CD4-positive, alpha-beta memory T cell (primary cell): ENCODE measurements at regions not wholly inside any gene's neighbourhood (a gene's known extent, or its start where the extent isn't known, plus 50 kb on each side); places are given as distances from the start of the nearest gene placed in this dataset.

Source experiments
- CTCF ChIA-PET: fragments of 350-600 bp; sonication (Branson Sonifier 250); formaldehyde crosslinking; loops from one replicate; lab custom pipeline; 2021; ENCODE audit warnings: inconsistent platforms; ENCODE audit not compliant: partially characterized antibody; lab: Charles Lee
- POLR2A ChIA-PET: fragments of 350-600 bp; sonication (Branson Sonifier 250); formaldehyde crosslinking; loops from one replicate; lab custom pipeline; 2021; ENCODE audit not compliant: partially characterized antibody; lab: Charles Lee
- DNase-seq, 5 donors: peaks; one replicate each; pipeline versions ENCODE4 v3.0.0 to v3.0.0-alpha.2; 2020 to 2022; ENCODE audit warnings: mixed read lengths in 1 of 5
- H3K27ac ChIP-seq: one replicate; pipeline ENCODE4 v1.7.0; 2013; ENCODE audit warnings: low read depth, low read length
- H3K27me3 ChIP-seq: 2 replicates; pipeline ENCODE4 v1.7.0; 2013; ENCODE audit warnings: mild to moderate bottlenecking, low read length, moderate library complexity; ENCODE audit not compliant: insufficient read depth
- H3K36me3 ChIP-seq: 2 replicates; pipeline ENCODE4 v1.7.0; 2013; ENCODE audit warnings: mild to moderate bottlenecking, low read length, moderate library complexity; ENCODE audit not compliant: insufficient read depth
- H3K4me1 ChIP-seq: 2 replicates; pipeline ENCODE4 v1.7.0; 2013; ENCODE audit warnings: mild to moderate bottlenecking, low read length, moderate library complexity; ENCODE audit not compliant: insufficient read depth
- H3K4me3 ChIP-seq, 2 donors: one replicate each; pipeline ENCODE4 v1.7.0; 2013; ENCODE audit warnings: low read length in 2 of 2, mild to moderate bottlenecking in 1 of 2
- H3K9me3 ChIP-seq, 2 donors: one replicate each; pipeline ENCODE4 v1.7.0; 2013; ENCODE audit warnings: low read length in 2 of 2, control low read depth in 1 of 2; ENCODE audit not compliant: control insufficient read depth in 1 of 2
- H3K27ac Mint-ChIP-seq, 7 donors: one replicate each; pipeline ENCODE4 v1.8.0; 2020 to 2021; ENCODE audit warnings: mixed read lengths in 7 of 7, mild to moderate bottlenecking in 6 of 7, inconsistent platforms in 3 of 7, moderate library complexity in 3 of 7
- H3K27me3 Mint-ChIP-seq, 2 donors: one replicate each; pipeline ENCODE4 v1.8.0; 2020 to 2021; ENCODE audit warnings: mixed read lengths in 2 of 2
- H3K36me3 Mint-ChIP-seq, 2 donors: one replicate each; pipeline ENCODE4 v1.8.0; 2020 to 2021; ENCODE audit warnings: mixed read lengths in 2 of 2, inconsistent platforms in 1 of 2, mild to moderate bottlenecking in 1 of 2
- H3K4me1 Mint-ChIP-seq, 4 donors: one replicate each; pipeline ENCODE4 v1.8.0; 2020 to 2021; ENCODE audit warnings: mixed read lengths in 4 of 4, mild to moderate bottlenecking in 1 of 4
- H3K4me3 Mint-ChIP-seq, 8 donors: one replicate each; pipeline ENCODE4 v1.8.0; 2020 to 2021; ENCODE audit warnings: mixed read lengths in 8 of 8, mild to moderate bottlenecking in 7 of 8, moderate library complexity in 6 of 8, inconsistent platforms in 3 of 8
- H3K9me3 Mint-ChIP-seq, 8 donors: one replicate each; pipeline ENCODE4 v1.8.0; 2020 to 2021; ENCODE audit warnings: mixed read lengths in 8 of 8, mild to moderate bottlenecking in 5 of 8, inconsistent platforms in 3 of 8, moderate library complexity in 1 of 8
- intact Hi-C: fragments of 100-400 bp; cut with micrococcal nuclease; formaldehyde crosslinking; loops from one replicate; pipeline ENCODE4 v1.15.1; 2023

GRCh38 chr2:7813541-7814292, 868.1 kb upstream of the ID2 start:
- Histone ChIP-seq H3K27me3 (no peaks in the 10 kb centered on the region), H3K27ac (no peak overlapping the region), H3K36me3 (no peaks in the 10 kb centered on the region), H3K4me1 (no peaks in the 10 kb centered on the region), H3K9me3 (no peaks in the 10 kb centered on the region), H3K4me3 (no peak overlapping the region)
- DNase-seq = no peak
- peaks cover 0 to 4% (median 0%) of the 10 kb centered on the region in 8 donors for H3K9me3 Mint-ChIP-seq
- CTCF ChIA-PET = no interaction called here
- POLR2A ChIA-PET = no interaction called here
- H3K27ac Mint-ChIP-seq = no peak overlapping the region
- H3K27me3 Mint-ChIP-seq = peaks cover 0 to 5% of the 10 kb centered on the region in 2 donors
- H3K4me3 Mint-ChIP-seq = no peak overlapping the region
- H3K36me3 Mint-ChIP-seq = no peaks in the 10 kb centered on the region
- H3K4me1 Mint-ChIP-seq = peaks cover 0 to 1% (median under 1%) of the 10 kb centered on the region in 4 donors
- intact Hi-C loops = no loop called here

- no peaks in the 10 kb centered on the region for H3K9me3 ChIP-seq
- POLR2A ChIA-PET = no interaction called here
- no peaks in the 10 kb centered on the region for H3K4me1 ChIP-seq
- no peak overlapping the region for H3K4me3 ChIP-seq
- Mint-ChIP-seq H3K27ac (no peak overlapping the region), H3K36me3 (no peaks in the 10 kb centered on the region), H3K4me3 (no peak overlapping the region), H3K9me3 (peaks cover 0 to 4% (median 0%) of the 10 kb centered on the region in 8 donors), H3K27me3 (peaks cover 0 to 5% of the 10 kb centered on the region in 2 donors), H3K4me1 (no peaks in the 10 kb centered on the region)
- H3K27me3 ChIP-seq = no peaks in the 10 kb centered on the region
- no peak overlapping the region for H3K27ac ChIP-seq
- CTCF ChIA-PET = no interaction called here
- no peaks in the 10 kb centered on the region for H3K36me3 ChIP-seq
- no peak for DNase-seq
- intact Hi-C loops = no loop called here
Measured at GRCh38 chr2:7815726-7816125, 866.1 kb upstream of the ID2 start.

- no peak overlapping the region for H3K27ac Mint-ChIP-seq
- H3K4me3 ChIP-seq = no peak overlapping the region
- intact Hi-C loops = no loop called here
Measured at GRCh38 chr2:7816233-7816632, 865.6 kb upstream of the ID2 start.

GRCh38 chr2:7816944-7817343, 864.9 kb upstream of the ID2 start:
- DNase-seq = no peak
- H3K27me3 ChIP-seq = no peaks in the 10 kb centered on the region
- H3K36me3 ChIP-seq = no peaks in the 10 kb centered on the region
- POLR2A ChIA-PET = no interaction called here
- no peaks in the 10 kb centered on the region for H3K9me3 ChIP-seq
- H3K27ac ChIP-seq = no peak overlapping the region
- H3K4me1 ChIP-seq = no peaks in the 10 kb centered on the region
- intact Hi-C loops = no loop called here
- Mint-ChIP-seq H3K36me3 (no peaks in the 10 kb centered on the region), H3K4me1 (no peaks in the 10 kb centered on the region), H3K9me3 (peaks cover 0 to 4% (median 0%) of the 10 kb centered on the region in 8 donors), H3K27me3 (peaks cover 0 to 5% of the 10 kb centered on the region in 2 donors), H3K4me3 (no peak overlapping the region), H3K27ac (no peak overlapping the region)
- CTCF ChIA-PET = no interaction called here
- H3K4me3 ChIP-seq = no peak overlapping the region

More at GRCh38 chr2:7816233-7816632, 865.6 kb upstream of the ID2 start:
- no peaks in the 10 kb centered on the region for H3K36me3 Mint-ChIP-seq
- H3K27me3 ChIP-seq = no peaks in the 10 kb centered on the region
- no peaks in the 10 kb centered on the region for H3K36me3 ChIP-seq
- H3K4me3 Mint-ChIP-seq = no peak overlapping the region
- no peaks in the 10 kb centered on the region for H3K9me3 ChIP-seq
- no peak overlapping the region for H3K27ac ChIP-seq
- no peaks in the 10 kb centered on the region for H3K4me1 Mint-ChIP-seq
- ChIA-PET CTCF (no interaction called here), POLR2A (no interaction called here)
- H3K27me3 Mint-ChIP-seq = peaks cover 0 to 5% of the 10 kb centered on the region in 2 donors
- no peaks in the 10 kb centered on the region for H3K4me1 ChIP-seq
- no peak for DNase-seq
- H3K9me3 Mint-ChIP-seq = peaks cover 0 to 4% (median 0%) of the 10 kb centered on the region in 8 donors

- H3K36me3 ChIP-seq = no peaks in the 10 kb centered on the region
- H3K4me3 ChIP-seq = no peak overlapping the region
- H3K27ac ChIP-seq = no peak overlapping the region
- ChIA-PET POLR2A (no interaction called here), CTCF (no interaction called here)
- Mint-ChIP-seq H3K4me3 (no peak overlapping the region), H3K4me1 (no peaks in the 10 kb centered on the region), H3K27ac (no peak overlapping the region), H3K27me3 (peaks cover 0 to 5% of the 10 kb centered on the region in 2 donors), H3K9me3 (peaks cover 0 to 4% (median 0%) of the 10 kb centered on the region in 8 donors), H3K36me3 (no peaks in the 10 kb centered on the region)
- intact Hi-C loops = no loop called here
- DNase-seq = no peak
- no peaks in the 10 kb centered on the region for H3K4me1 ChIP-seq
- H3K27me3 ChIP-seq = no peaks in the 10 kb centered on the region
- H3K9me3 ChIP-seq = no peaks in the 10 kb centered on the region
Measured at GRCh38 chr2:7819316-7819715, 862.5 kb upstream of the ID2 start.

- Histone ChIP-seq H3K9me3 (no peaks in the 10 kb centered on the region), H3K27ac (no peak overlapping the region), H3K4me1 (no peaks in the 10 kb centered on the region), H3K4me3 (no peak overlapping the region), H3K36me3 (no peaks in the 10 kb centered on the region), H3K27me3 (no peaks in the 10 kb centered on the region)
- H3K36me3 Mint-ChIP-seq = no peaks in the 10 kb centered on the region
- ChIA-PET POLR2A (no interaction called here), CTCF (interaction anchor here (1.1 kb wide), 1 partner anchor 11 kb away, joined by 3 read pairs; no protein-coding TSS in a partner anchor)
- DNase-seq = no peak
- intact Hi-C loops = loop anchor here (10.0 kb wide), 1 partner anchor 865 kb away; the partner anchor contains the start of gene ID2
- H3K9me3 Mint-ChIP-seq = peaks cover 0 to under 1% (median 0%) of the 10 kb centered on the region in 8 donors
- H3K27me3 Mint-ChIP-seq = peaks cover 0 to 5% of the 10 kb centered on the region in 2 donors
- no peak overlapping the region for H3K4me3 Mint-ChIP-seq
- H3K27ac Mint-ChIP-seq = no peak overlapping the region
- no peaks in the 10 kb centered on the region for H3K4me1 Mint-ChIP-seq
Measured at GRCh38 chr2:7819850-7820249, 862.0 kb upstream of the ID2 start.

GRCh38 chr2:7824211-7824610, 857.6 kb upstream of the ID2 start:
- Histone ChIP-seq H3K4me3 (no peak overlapping the region), H3K27me3 (no peaks in the 10 kb centered on the region), H3K9me3 (no peaks in the 10 kb centered on the region), H3K4me1 (peaks cover 9% of the 10 kb centered on the region), H3K36me3 (no peaks in the 10 kb centered on the region), H3K27ac (no peak overlapping the region)
- peaks cover 10 to 16% (median 14%) of the 10 kb centered on the region in 4 donors for H3K4me1 Mint-ChIP-seq
- POLR2A ChIA-PET = no interaction called here
- H3K36me3 Mint-ChIP-seq = no peaks in the 10 kb centered on the region
- intact Hi-C loops = loop anchor here (10.0 kb wide), 1 partner anchor 861 kb away; the partner anchor contains the start of gene ID2
- H3K9me3 Mint-ChIP-seq = no peaks in the 10 kb centered on the region
- H3K4me3 Mint-ChIP-seq = no peak overlapping the region
- no peaks in the 10 kb centered on the region for H3K27me3 Mint-ChIP-seq
- no peak for DNase-seq
- CTCF ChIA-PET = interaction anchor here (1.1 kb wide), 1 partner anchor 12 kb away, joined by 3 read pairs; no protein-coding TSS in a partner anchor
- H3K27ac Mint-ChIP-seq = no peak overlapping the region
